Epithelial cell of proximal tubule (primary cell): ENCODE measurements at regions not wholly inside any gene's neighbourhood (a gene's known extent, or its start where the extent isn't known, plus 50 kb on each side); places are given as distances from the start of the nearest gene placed in this dataset.

Experiments used
- DNase-seq: peaks from one replicate; pipeline ENCODE4 v3.0.0-alpha.2; 2011; ENCODE audit warnings: low read depth
- H3K4me3 ChIP-seq: 2 replicates; pipeline ENCODE4 v1.5.1; 2011; ENCODE audit warnings: low read depth, mild to moderate bottlenecking, low read length
- TF ChIP-seq, protein P1 (sequence below): conservative IDR thresholded peaks from 2 replicates; pipeline ENCODE4 v1.5.1; 2012; ENCODE audit warnings: low read depth, mild to moderate bottlenecking, low read length

- TF ChIP-seq, protein P1, sequence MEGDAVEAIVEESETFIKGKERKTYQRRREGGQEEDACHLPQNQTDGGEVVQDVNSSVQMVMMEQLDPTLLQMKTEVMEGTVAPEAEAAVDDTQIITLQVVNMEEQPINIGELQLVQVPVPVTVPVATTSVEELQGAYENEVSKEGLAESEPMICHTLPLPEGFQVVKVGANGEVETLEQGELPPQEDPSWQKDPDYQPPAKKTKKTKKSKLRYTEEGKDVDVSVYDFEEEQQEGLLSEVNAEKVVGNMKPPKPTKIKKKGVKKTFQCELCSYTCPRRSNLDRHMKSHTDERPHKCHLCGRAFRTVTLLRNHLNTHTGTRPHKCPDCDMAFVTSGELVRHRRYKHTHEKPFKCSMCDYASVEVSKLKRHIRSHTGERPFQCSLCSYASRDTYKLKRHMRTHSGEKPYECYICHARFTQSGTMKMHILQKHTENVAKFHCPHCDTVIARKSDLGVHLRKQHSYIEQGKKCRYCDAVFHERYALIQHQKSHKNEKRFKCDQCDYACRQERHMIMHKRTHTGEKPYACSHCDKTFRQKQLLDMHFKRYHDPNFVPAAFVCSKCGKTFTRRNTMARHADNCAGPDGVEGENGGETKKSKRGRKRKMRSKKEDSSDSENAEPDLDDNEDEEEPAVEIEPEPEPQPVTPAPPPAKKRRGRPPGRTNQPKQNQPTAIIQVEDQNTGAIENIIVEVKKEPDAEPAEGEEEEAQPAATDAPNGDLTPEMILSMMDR: no peak
- DNase-seq: no peak
- H3K4me3 ChIP-seq: no peak overlapping the region
Observed at GRCh38 chr19:31943191-31943661, 402.2 kb upstream of the ZNF507 start.

GRCh38 chr19:31943778-31944177 is 401.6 kb upstream of the ZNF507 start:
- TF ChIP-seq, protein P1: no peak
- no peak for DNase-seq
- no peak overlapping the region for H3K4me3 ChIP-seq

- H3K4me3 ChIP-seq: no peak overlapping the region
- no peak for DNase-seq
- TF ChIP-seq, protein P1: no peak
Observed at GRCh38 chr19:31944326-31944725, 401.1 kb upstream of the ZNF507 start.

DNA sequence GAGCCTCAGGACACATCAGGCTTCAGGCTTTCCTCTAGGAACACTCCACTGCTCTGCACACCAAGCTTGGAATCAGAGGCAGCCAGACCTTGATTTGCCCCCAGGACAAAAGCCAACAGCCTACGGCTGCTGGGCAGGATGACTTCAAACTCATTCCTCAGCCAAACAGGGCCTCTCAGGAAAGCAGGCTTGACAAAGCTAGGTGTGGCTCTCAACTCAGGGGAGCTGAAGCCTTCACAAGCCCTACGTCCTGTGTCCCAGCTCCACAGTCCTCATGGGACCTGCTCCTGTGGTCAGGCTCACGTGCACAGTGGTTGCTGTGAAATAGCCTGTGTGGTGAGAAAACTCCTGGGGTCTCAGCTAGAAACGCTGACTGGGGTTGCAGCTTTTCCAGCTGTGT is 398.9 kb upstream of the ZNF507 start:
- H3K4me3 ChIP-seq: no peak overlapping the region
- TF ChIP-seq, protein P1: no peak
- DNase-seq: no peak

DNA sequence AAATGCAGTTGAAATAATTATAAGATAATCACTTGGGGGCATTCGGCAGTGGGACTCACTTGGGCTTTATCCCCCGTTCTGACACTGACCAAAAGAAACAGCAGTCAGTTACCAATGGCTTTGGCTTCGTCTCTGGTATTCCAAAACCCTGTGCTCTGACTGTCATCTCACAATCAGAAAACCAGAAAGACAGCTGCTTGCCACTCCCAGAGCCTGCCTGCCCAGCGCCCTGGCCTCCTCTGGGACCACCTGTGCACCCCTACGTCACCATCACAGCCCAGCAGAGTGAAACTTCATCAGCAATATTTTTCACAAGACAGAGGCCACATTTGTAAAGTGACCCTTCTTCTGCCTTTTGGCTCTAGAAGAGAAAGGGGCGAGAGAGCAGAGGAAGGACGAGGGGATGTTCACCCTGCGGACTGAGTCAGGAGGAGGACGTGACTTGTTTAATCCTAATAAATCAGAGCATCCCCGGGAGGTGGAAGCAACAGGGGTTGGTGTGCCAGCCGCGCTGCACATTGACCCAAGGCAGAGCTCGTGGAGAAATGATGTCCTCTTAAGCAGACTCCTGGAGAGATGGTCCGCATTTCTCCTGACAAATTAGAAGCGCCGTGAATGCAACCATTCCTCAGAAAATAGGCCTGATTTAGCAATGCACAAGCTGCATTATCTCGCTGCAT is 397.8 kb upstream of the ZNF507 start:
- no peak overlapping the region for H3K4me3 ChIP-seq
- TF ChIP-seq, protein P1: no peak
- no peak for DNase-seq

DNA sequence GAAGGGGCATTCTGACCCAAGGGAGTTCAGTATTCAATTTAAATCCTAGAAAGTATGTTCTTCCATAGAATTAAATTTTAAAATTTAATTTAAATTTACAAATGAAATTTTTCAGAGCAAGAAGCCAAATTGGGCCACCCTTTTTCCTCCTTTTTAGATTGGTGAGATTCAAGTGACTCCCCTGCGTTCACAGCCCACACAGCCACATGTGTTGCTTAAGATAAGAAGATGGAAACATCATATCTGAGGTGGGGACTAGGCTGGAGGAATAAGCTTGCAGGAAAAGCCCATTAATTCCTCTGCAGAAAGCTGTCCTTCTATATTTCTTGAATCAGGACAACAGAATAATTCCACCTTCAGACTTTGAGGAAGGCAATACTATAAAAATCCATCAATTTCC is 392.7 kb upstream of the ZNF507 start:
- DNase-seq: no peak
- TF ChIP-seq, protein P1: no peak
- H3K4me3 ChIP-seq: no peak overlapping the region

DNA sequence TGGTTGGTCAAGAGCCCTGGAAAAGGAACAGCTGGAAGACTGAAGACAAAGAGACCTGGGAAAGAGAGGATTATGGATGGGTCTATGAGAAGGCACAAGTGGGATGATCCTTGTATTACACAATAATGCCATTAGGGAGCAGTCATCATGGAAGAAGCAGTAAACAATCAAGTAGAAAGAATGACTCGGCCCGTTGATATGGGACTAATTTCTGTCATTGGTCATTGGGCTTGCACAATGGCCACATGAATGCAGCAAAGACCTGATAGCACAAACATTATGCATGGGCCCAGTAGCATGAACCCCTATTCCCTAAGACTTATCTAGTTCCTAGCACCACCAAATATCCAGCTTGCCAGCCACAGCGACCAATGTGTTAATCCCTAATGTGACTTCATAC is 390.3 kb upstream of the ZNF507 start:
- TF ChIP-seq, protein P1: no peak
- DNase-seq: no peak
- H3K4me3 ChIP-seq: no peak overlapping the region
